ENCODE measurements at regions not wholly inside any gene's neighbourhood (a gene's known extent, or its start where the extent isn't known, plus 50 kb on each side); places are given as distances from the start of the nearest gene placed in this dataset.

GRCh38 chr21:22278366-22278765 is 1280.2 kb downstream of the NCAM2 start:
- H3F3A ChIP-seq (ENCODE audit: insufficient read depth), result no peaks in the 10 kb centered on the region
- no peaks in the 10 kb centered on the region for H3K9me2 ChIP-seq (replicated peaks; ENCODE audit: insufficient read depth, low read length)
- H3K27me3 ChIP-seq (ENCODE audit: low read length), result no peaks in the 10 kb centered on the region
- no peak overlapping the region for H3K9ac ChIP-seq (ENCODE audit: low read length)
- no peak overlapping the region for H3K4me2 ChIP-seq (ENCODE audit: low read depth, low read length, poor library complexity, severe bottlenecking)
- no peaks in the 10 kb centered on the region for H4K20me1 ChIP-seq (ENCODE audit: low read depth, low read length)
- H3K4me3 ChIP-seq (ENCODE audit: insufficient read depth, low read length, poor library complexity, severe bottlenecking), result no peak overlapping the region
- no peaks in the 10 kb centered on the region for H3K9me3 ChIP-seq (ENCODE audit: insufficient read depth, low read length)
- no peak overlapping the region for H3K27ac ChIP-seq (ENCODE audit: low read depth, low read length)
- H3K36me3 ChIP-seq (ENCODE audit: low read length), result no peaks in the 10 kb centered on the region
- TF ChIP-seq, protein P1, sequence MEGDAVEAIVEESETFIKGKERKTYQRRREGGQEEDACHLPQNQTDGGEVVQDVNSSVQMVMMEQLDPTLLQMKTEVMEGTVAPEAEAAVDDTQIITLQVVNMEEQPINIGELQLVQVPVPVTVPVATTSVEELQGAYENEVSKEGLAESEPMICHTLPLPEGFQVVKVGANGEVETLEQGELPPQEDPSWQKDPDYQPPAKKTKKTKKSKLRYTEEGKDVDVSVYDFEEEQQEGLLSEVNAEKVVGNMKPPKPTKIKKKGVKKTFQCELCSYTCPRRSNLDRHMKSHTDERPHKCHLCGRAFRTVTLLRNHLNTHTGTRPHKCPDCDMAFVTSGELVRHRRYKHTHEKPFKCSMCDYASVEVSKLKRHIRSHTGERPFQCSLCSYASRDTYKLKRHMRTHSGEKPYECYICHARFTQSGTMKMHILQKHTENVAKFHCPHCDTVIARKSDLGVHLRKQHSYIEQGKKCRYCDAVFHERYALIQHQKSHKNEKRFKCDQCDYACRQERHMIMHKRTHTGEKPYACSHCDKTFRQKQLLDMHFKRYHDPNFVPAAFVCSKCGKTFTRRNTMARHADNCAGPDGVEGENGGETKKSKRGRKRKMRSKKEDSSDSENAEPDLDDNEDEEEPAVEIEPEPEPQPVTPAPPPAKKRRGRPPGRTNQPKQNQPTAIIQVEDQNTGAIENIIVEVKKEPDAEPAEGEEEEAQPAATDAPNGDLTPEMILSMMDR (IDR thresholded peaks at IDR 0.05; ENCODE audit: insufficient read depth, low read length, poor library complexity, severe bottlenecking), result no peak
- TF ChIP-seq EZH2phosphoT487 (conservative IDR thresholded peaks at IDR 0.05; ENCODE audit: low read length), result no peak
- no peak overlapping the region for H2AFZ ChIP-seq (ENCODE audit: low read depth, low read length, severe bottlenecking)
- no peaks in the 10 kb centered on the region for H3K79me2 ChIP-seq (ENCODE audit: insufficient read depth, low read length)

- H3K36me3 ChIP-seq (ENCODE audit: low read length), result no peaks in the 10 kb centered on the region
- no peaks in the 10 kb centered on the region for H3K9me2 ChIP-seq (replicated peaks; ENCODE audit: insufficient read depth, low read length)
- H3K9ac ChIP-seq (ENCODE audit: low read length), result no peak overlapping the region
- no peak overlapping the region for H3K27ac ChIP-seq (ENCODE audit: low read depth, low read length)
- no peaks in the 10 kb centered on the region for H3K27me3 ChIP-seq (ENCODE audit: low read length)
- H3K4me3 ChIP-seq (ENCODE audit: insufficient read depth, low read length, poor library complexity, severe bottlenecking), result no peak overlapping the region
- no peaks in the 10 kb centered on the region for H4K20me1 ChIP-seq (ENCODE audit: low read depth, low read length)
- H3K4me2 ChIP-seq (ENCODE audit: low read depth, low read length, poor library complexity, severe bottlenecking), result no peak overlapping the region
- no peaks in the 10 kb centered on the region for H3F3A ChIP-seq (ENCODE audit: insufficient read depth)
- no peaks in the 10 kb centered on the region for H3K79me2 ChIP-seq (ENCODE audit: insufficient read depth, low read length)
- H2AFZ ChIP-seq (ENCODE audit: low read depth, low read length, severe bottlenecking), result no peak overlapping the region
- H3K9me3 ChIP-seq (ENCODE audit: insufficient read depth, low read length), result no peaks in the 10 kb centered on the region
- no peak for TF ChIP-seq EZH2phosphoT487 (conservative IDR thresholded peaks at IDR 0.05; ENCODE audit: low read length)
- TF ChIP-seq, protein P1 (IDR thresholded peaks at IDR 0.05; ENCODE audit: insufficient read depth, low read length, poor library complexity, severe bottlenecking), result no peak
Measured at GRCh38 chr21:22280851-22281250, 1282.6 kb downstream of the NCAM2 start.

DNA sequence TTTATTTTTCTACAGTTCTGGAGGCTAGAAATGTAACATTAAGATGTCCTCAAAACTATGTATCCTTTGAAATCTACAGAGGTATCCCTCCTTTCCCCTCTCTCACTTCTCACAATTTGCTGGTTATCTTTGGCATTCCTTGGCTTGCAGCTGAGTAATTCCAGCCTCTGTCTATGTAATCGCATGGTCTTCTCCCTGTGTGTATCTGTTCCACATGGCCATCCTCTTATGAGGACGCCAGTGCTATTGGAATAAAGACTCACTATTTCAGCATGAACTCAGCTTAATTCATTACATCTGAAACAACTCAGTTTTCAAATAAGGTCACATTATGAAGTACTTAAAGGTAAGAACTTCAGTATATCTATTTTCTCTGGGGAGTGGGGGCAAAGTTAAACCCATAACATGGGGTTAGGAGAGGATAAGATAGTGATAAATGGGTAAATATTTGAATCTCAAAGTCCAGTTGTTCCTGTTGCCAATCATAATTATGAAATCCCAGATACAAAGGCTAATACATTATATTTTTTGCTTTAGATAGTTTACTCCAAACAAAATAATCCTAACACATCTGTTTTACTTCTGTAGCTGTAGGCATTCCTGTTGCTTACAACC is 1290.8 kb downstream of the NCAM2 start:
- H3F3A ChIP-seq (ENCODE audit: insufficient read depth), result no peaks in the 10 kb centered on the region
- no peak overlapping the region for H3K4me2 ChIP-seq (ENCODE audit: low read depth, low read length, poor library complexity, severe bottlenecking)
- no peak overlapping the region for H3K9ac ChIP-seq (ENCODE audit: low read length)
- H3K9me3 ChIP-seq (ENCODE audit: insufficient read depth, low read length), result no peaks in the 10 kb centered on the region
- H3K27me3 ChIP-seq (ENCODE audit: low read length), result no peaks in the 10 kb centered on the region
- no peaks in the 10 kb centered on the region for H3K36me3 ChIP-seq (ENCODE audit: low read length)
- H4K20me1 ChIP-seq (ENCODE audit: low read depth, low read length), result no peaks in the 10 kb centered on the region
- no peak overlapping the region for H2AFZ ChIP-seq (ENCODE audit: low read depth, low read length, severe bottlenecking)
- no peaks in the 10 kb centered on the region for H3K79me2 ChIP-seq (ENCODE audit: insufficient read depth, low read length)
- TF ChIP-seq, protein P1 (IDR thresholded peaks at IDR 0.05; ENCODE audit: insufficient read depth, low read length, poor library complexity, severe bottlenecking), result no peak
- no peak overlapping the region for H3K27ac ChIP-seq (ENCODE audit: low read depth, low read length)
- H3K4me3 ChIP-seq (ENCODE audit: insufficient read depth, low read length, poor library complexity, severe bottlenecking), result no peak overlapping the region
- H3K9me2 ChIP-seq (replicated peaks; ENCODE audit: insufficient read depth, low read length), result no peaks in the 10 kb centered on the region
